Mesendoderm (in vitro differentiated cells): ENCODE measurements at regions not wholly inside any gene's neighbourhood (a gene's known extent, or its start where the extent isn't known, plus 50 kb on each side); places are given as distances from the start of the nearest gene placed in this dataset.
"Not testable (repeated sequence)": the region's sequence is repeated elsewhere in the genome, so short reads cannot be mapped to it uniquely, and the experiment has no call there.

Experiments
- DNase-seq: peaks from one replicate; pipeline ENCODE4 v3.0.0; 2013
- H2AK5ac ChIP-seq: 2 replicates; pipeline ENCODE4 v1.6.1; 2013; ENCODE audit warnings: low read length, inconsistent platforms
- H2BK120ac ChIP-seq: 2 replicates; pipeline ENCODE4 v1.6.1; 2013; ENCODE audit warnings: low read depth, mild to moderate bottlenecking, low read length, moderate library complexity, mixed read lengths
- H2BK15ac ChIP-seq: replicated peaks from 2 replicates; pipeline ENCODE4 v1.6.1; 2013; ENCODE audit warnings: low read depth, mild to moderate bottlenecking, moderate library complexity
- H2BK5ac ChIP-seq: 2 replicates; pipeline ENCODE4 v1.6.1; 2013; ENCODE audit warnings: low read length, inconsistent platforms
- H3K18ac ChIP-seq: 2 replicates; pipeline ENCODE4 v1.6.1; 2013; ENCODE audit warnings: mild to moderate bottlenecking, low read length, mixed read lengths
- H3K23ac ChIP-seq: one replicate; pipeline ENCODE4 v1.6.1; 2013; ENCODE audit warnings: low read length
- H3K27ac ChIP-seq: 2 replicates; pipeline ENCODE4 v1.5.1; 2013; ENCODE audit warnings: low read depth, mild to moderate bottlenecking, inconsistent platforms, low read length, moderate library complexity
- H3K27me3 ChIP-seq: 2 replicates; pipeline ENCODE4 v1.6.1; 2013; ENCODE audit warnings: low read length, control low read depth, mild to moderate bottlenecking, inconsistent platforms; ENCODE audit not compliant: insufficient read depth, poor library complexity
- H3K36me3 ChIP-seq: 2 replicates; pipeline ENCODE4 v1.6.1; 2013; ENCODE audit warnings: low read length, inconsistent platforms; ENCODE audit not compliant: control insufficient read depth, insufficient read depth
- H3K4ac ChIP-seq: one replicate; pipeline ENCODE4 v1.6.1; 2013; ENCODE audit warnings: low read depth, mild to moderate bottlenecking, low read length, moderate library complexity
- H3K4me1 ChIP-seq: 2 replicates; pipeline ENCODE4 v1.6.1; 2013; ENCODE audit warnings: low read depth, low read length, inconsistent platforms; ENCODE audit not compliant: control insufficient read depth
- H3K4me2 ChIP-seq: 2 replicates; pipeline ENCODE4 v1.6.1; 2013; ENCODE audit warnings: low read length
- H3K4me3 ChIP-seq: 2 replicates; pipeline ENCODE4 v1.5.1; 2013; ENCODE audit warnings: mild to moderate bottlenecking, low read length
- H3K56ac ChIP-seq: one replicate; pipeline ENCODE4 v1.6.1; 2013; ENCODE audit warnings: low read length
- H3K79me1 ChIP-seq: 2 replicates; pipeline ENCODE4 v1.6.1; 2013; ENCODE audit warnings: low read length, inconsistent platforms
- H3K79me2 ChIP-seq: 2 replicates; pipeline ENCODE4 v1.6.1; 2013; ENCODE audit warnings: mild to moderate bottlenecking, low read length; ENCODE audit not compliant: control insufficient read depth, insufficient read depth
- H3K9ac ChIP-seq: 2 replicates; pipeline ENCODE4 v1.6.1; 2013; ENCODE audit warnings: low read length, inconsistent platforms
- H4K5ac ChIP-seq: one replicate; pipeline ENCODE4 v1.6.1; 2013; ENCODE audit warnings: low read length
- H4K8ac ChIP-seq: one replicate; pipeline ENCODE4 v1.6.1; 2013; ENCODE audit warnings: low read depth, mild to moderate bottlenecking, control low read depth, low read length, moderate library complexity
- WGBS: extraction: QIAGEN DNeasy Blood & Tissue Kit; methylation state at CpG from one replicate; pipeline ENCODE4 v1.1.7; 2013; ENCODE audit warnings: low lambda C conversion rate, missing lambda C conversion rate; ENCODE audit not compliant: insufficient coverage; ENCODE audit errors: extremely low coverage; 5-methylcytosine and 5-hydroxymethylcytosine counted together

GRCh38 chr1:106398391-106398790 is 658.1 kb upstream of the PRMT6 start:
- Histone ChIP-seq H3K4me1 (no peaks in the 10 kb centered on the region), H3K4ac (no peak overlapping the region), H3K23ac (no peak overlapping the region), H3K27ac (no peak overlapping the region), H3K79me1 (no peaks in the 10 kb centered on the region), H3K4me3 (no peak overlapping the region), H3K9ac (no peak overlapping the region), H2BK5ac (no peak overlapping the region), H4K8ac (no peak overlapping the region), H2BK120ac (no peak overlapping the region), H3K79me2 (no peaks in the 10 kb centered on the region), H3K27me3 (no peaks in the 10 kb centered on the region), H3K56ac (no peak overlapping the region), H2BK15ac (no peak overlapping the region), H3K18ac (no peak overlapping the region), H3K36me3 (no peaks in the 10 kb centered on the region), H2AK5ac (no peak overlapping the region), H4K5ac (no peak overlapping the region), H3K4me2 (no peak overlapping the region)
- DNase-seq: no peak
- WGBS: no CpG with 5 or more reads among the region's 5 CpGs

GRCh38 chr1:106406114-106406513 is 650.4 kb upstream of the PRMT6 start:
- H2BK15ac ChIP-seq: no peak overlapping the region
- no peak overlapping the region for H3K23ac ChIP-seq
- H3K79me2 ChIP-seq: no peaks in the 10 kb centered on the region
- H3K36me3 ChIP-seq: no peaks in the 10 kb centered on the region
- H3K27me3 ChIP-seq: no peaks in the 10 kb centered on the region
- H3K18ac ChIP-seq: no peak overlapping the region
- no peak overlapping the region for H3K4ac ChIP-seq
- DNase-seq: no peak
- H2BK5ac ChIP-seq: no peak overlapping the region
- H3K4me2 ChIP-seq: no peak overlapping the region
- H3K79me1 ChIP-seq: no peaks in the 10 kb centered on the region
- H3K27ac ChIP-seq: no peak overlapping the region
- H4K5ac ChIP-seq: no peak overlapping the region
- no peaks in the 10 kb centered on the region for H3K4me1 ChIP-seq
- WGBS: no CpG with 5 or more reads among the region's 1 CpG
- no peak overlapping the region for H3K4me3 ChIP-seq
- H2BK120ac ChIP-seq: no peak overlapping the region
- no peak overlapping the region for H3K56ac ChIP-seq
- H3K9ac ChIP-seq: no peak overlapping the region
- H4K8ac ChIP-seq: no peak overlapping the region
- H2AK5ac ChIP-seq: no peak overlapping the region

- no CpG with 5 or more reads among the region's 18 CpGs for WGBS
- H3K4me3 ChIP-seq, H3K4me1 ChIP-seq, H2BK15ac ChIP-seq, H3K4me2 ChIP-seq, H4K5ac ChIP-seq, H3K79me2 ChIP-seq, H4K8ac ChIP-seq, H3K9ac ChIP-seq, H2BK120ac ChIP-seq, H3K23ac ChIP-seq, H3K27me3 ChIP-seq, H3K27ac ChIP-seq, DNase-seq, H3K79me1 ChIP-seq, H3K36me3 ChIP-seq, H2BK5ac ChIP-seq, H3K56ac ChIP-seq, H3K18ac ChIP-seq, H3K4ac ChIP-seq, H2AK5ac ChIP-seq: not testable (repeated sequence)
Observed at GRCh38 chr1:106412321-106412720, 644.2 kb upstream of the PRMT6 start.

GRCh38 chr1:106435269-106435668 is 621.2 kb upstream of the PRMT6 start:
- no peaks in the 10 kb centered on the region for H3K27me3 ChIP-seq
- no peak overlapping the region for H2BK120ac ChIP-seq
- H3K23ac ChIP-seq: no peak overlapping the region
- H3K4ac ChIP-seq: no peak overlapping the region
- WGBS: no CpG with 5 or more reads among the region's 1 CpG
- no peak overlapping the region for H3K9ac ChIP-seq
- H2BK15ac ChIP-seq: no peak overlapping the region
- peak overlapping the region; percentile 17 for H3K56ac ChIP-seq
- H4K5ac ChIP-seq: no peak overlapping the region
- DNase-seq: peak; percentile 32
- H3K27ac ChIP-seq: no peak overlapping the region
- no peak overlapping the region for H3K4me2 ChIP-seq
- H2AK5ac ChIP-seq: no peak overlapping the region
- no peaks in the 10 kb centered on the region for H3K4me1 ChIP-seq
- no peaks in the 10 kb centered on the region for H3K79me2 ChIP-seq
- H3K4me3 ChIP-seq: no peak overlapping the region
- H4K8ac ChIP-seq: no peak overlapping the region
- no peaks in the 10 kb centered on the region for H3K79me1 ChIP-seq
- H2BK5ac ChIP-seq: peak overlapping the region; percentile 3
- no peak overlapping the region for H3K18ac ChIP-seq
- H3K36me3 ChIP-seq: no peaks in the 10 kb centered on the region

- H2AK5ac ChIP-seq: no peak overlapping the region
- H3K4me2 ChIP-seq: no peak overlapping the region
- DNase-seq: no peak
- no peaks in the 10 kb centered on the region for H3K27me3 ChIP-seq
- H3K4ac ChIP-seq: no peak overlapping the region
- no CpG with 5 or more reads among the region's 4 CpGs for WGBS
- H3K18ac ChIP-seq: no peak overlapping the region
- no peak overlapping the region for H4K8ac ChIP-seq
- H2BK15ac ChIP-seq: no peak overlapping the region
- H3K27ac ChIP-seq: no peak overlapping the region
- H2BK5ac ChIP-seq: no peak overlapping the region
- H3K79me1 ChIP-seq: no peaks in the 10 kb centered on the region
- H3K9ac ChIP-seq: no peak overlapping the region
- H3K4me3 ChIP-seq: no peak overlapping the region
- H3K4me1 ChIP-seq: no peaks in the 10 kb centered on the region
- H3K36me3 ChIP-seq: no peaks in the 10 kb centered on the region
- H3K23ac ChIP-seq: no peak overlapping the region
- H2BK120ac ChIP-seq: no peak overlapping the region
- H3K79me2 ChIP-seq: no peaks in the 10 kb centered on the region
- H4K5ac ChIP-seq: no peak overlapping the region
- no peak overlapping the region for H3K56ac ChIP-seq
Observed at GRCh38 chr1:106439475-106439874, 617.0 kb upstream of the PRMT6 start.

GRCh38 chr1:106447466-106447865 is 609.0 kb upstream of the PRMT6 start:
- Histone ChIP-seq H3K4ac (no peak overlapping the region), H3K4me3 (no peak overlapping the region), H3K23ac (no peak overlapping the region), H2BK15ac (no peak overlapping the region), H4K5ac (no peak overlapping the region), H3K56ac (no peak overlapping the region), H4K8ac (no peak overlapping the region), H3K79me2 (no peaks in the 10 kb centered on the region), H3K4me1 (no peaks in the 10 kb centered on the region), H3K27me3 (no peaks in the 10 kb centered on the region), H2BK5ac (no peak overlapping the region), H2BK120ac (no peak overlapping the region), H3K36me3 (no peaks in the 10 kb centered on the region), H3K18ac (no peak overlapping the region), H3K79me1 (no peaks in the 10 kb centered on the region), H3K27ac (no peak overlapping the region), H3K9ac (no peak overlapping the region), H2AK5ac (no peak overlapping the region), H3K4me2 (no peak overlapping the region)
- no peak for DNase-seq
